GM12878 (cell line): ENCODE measurements at regions not wholly inside any gene's neighbourhood (a gene's known extent, or its start where the extent isn't known, plus 50 kb on each side); places are given as distances from the start of the nearest gene placed in this dataset.

Experiments used
- BMI1 ChIP-seq: fragments of 450-650 bp; IDR thresholded peaks from 2 replicates; pipeline ENCODE4 v1.6.1; 2016; ENCODE audit warnings: mild to moderate bottlenecking, moderate library complexity, borderline replicate concordance
- DPF2 ChIP-seq: fragments of 450-650 bp; IDR thresholded peaks from 2 replicates; pipeline ENCODE4 v1.6.1; 2017; ENCODE audit warnings: mild to moderate bottlenecking
- SKIL ChIP-seq: fragments of 450-650 bp; IDR thresholded peaks from 2 replicates; pipeline ENCODE4 v1.6.1; 2017; ENCODE audit warnings: mild to moderate bottlenecking, low read depth, inconsistent platforms; ENCODE audit not compliant: poor library complexity, severe bottlenecking
- SMAD5 ChIP-seq: IDR thresholded peaks from 2 replicates; pipeline ENCODE4 v1.6.1; 2016; ENCODE audit warnings: antibody characterized with exemption, low read depth
- TF ChIP-seq, protein P1 (sequence below): fragments of 450-650 bp; IDR thresholded peaks from 2 replicates; pipeline ENCODE4 v1.6.1; 2017; ENCODE audit warnings: mild to moderate bottlenecking, moderate library complexity

GRCh38 chr5:6003040-6003825 is 375.1 kb downstream of the MED10 start (continued):
- TF ChIP-seq, protein P1, sequence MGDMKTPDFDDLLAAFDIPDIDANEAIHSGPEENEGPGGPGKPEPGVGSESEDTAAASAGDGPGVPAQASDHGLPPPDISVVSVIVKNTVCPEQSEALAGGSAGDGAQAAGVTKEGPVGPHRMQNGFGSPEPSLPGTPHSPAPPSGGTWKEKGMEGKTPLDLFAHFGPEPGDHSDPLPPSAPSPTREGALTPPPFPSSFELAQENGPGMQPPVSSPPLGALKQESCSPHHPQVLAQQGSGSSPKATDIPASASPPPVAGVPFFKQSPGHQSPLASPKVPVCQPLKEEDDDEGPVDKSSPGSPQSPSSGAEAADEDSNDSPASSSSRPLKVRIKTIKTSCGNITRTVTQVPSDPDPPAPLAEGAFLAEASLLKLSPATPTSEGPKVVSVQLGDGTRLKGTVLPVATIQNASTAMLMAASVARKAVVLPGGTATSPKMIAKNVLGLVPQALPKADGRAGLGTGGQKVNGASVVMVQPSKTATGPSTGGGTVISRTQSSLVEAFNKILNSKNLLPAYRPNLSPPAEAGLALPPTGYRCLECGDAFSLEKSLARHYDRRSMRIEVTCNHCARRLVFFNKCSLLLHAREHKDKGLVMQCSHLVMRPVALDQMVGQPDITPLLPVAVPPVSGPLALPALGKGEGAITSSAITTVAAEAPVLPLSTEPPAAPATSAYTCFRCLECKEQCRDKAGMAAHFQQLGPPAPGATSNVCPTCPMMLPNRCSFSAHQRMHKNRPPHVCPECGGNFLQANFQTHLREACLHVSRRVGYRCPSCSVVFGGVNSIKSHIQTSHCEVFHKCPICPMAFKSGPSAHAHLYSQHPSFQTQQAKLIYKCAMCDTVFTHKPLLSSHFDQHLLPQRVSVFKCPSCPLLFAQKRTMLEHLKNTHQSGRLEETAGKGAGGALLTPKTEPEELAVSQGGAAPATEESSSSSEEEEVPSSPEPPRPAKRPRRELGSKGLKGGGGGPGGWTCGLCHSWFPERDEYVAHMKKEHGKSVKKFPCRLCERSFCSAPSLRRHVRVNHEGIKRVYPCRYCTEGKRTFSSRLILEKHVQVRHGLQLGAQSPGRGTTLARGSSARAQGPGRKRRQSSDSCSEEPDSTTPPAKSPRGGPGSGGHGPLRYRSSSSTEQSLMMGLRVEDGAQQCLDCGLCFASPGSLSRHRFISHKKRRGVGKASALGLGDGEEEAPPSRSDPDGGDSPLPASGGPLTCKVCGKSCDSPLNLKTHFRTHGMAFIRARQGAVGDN: no peak
- TF ChIP-seq SMAD5 (no peak), SKIL (no peak), DPF2 (no peak), BMI1 (no peak)
